Muscle of leg (tissue), 3 donors: ENCODE measurements at regions not wholly inside any gene's neighbourhood (a gene's known extent, or its start where the extent isn't known, plus 50 kb on each side); places are given as distances from the start of the nearest gene placed in this dataset.
A peak's percentile ranks its signal among the peaks of the same experiment; 100 is the strongest.

ENCODE experiments used
- DNase-seq: peaks from one replicate; pipeline ENCODE4 v3.0.0; 2013
- H3K27ac ChIP-seq: one replicate; pipeline ENCODE4 v1.5.1; 2013; ENCODE audit warnings: mild to moderate bottlenecking, low read length, control low read depth
- H3K27me3 ChIP-seq: one replicate; pipeline ENCODE4 v1.6.1; 2013; ENCODE audit warnings: low read length; ENCODE audit not compliant: control insufficient read depth, insufficient read depth
- H3K36me3 ChIP-seq: one replicate; pipeline ENCODE4 v1.6.1; 2013; ENCODE audit warnings: low read length; ENCODE audit not compliant: control insufficient read depth, insufficient read depth
- H3K4me1 ChIP-seq: one replicate; pipeline ENCODE4 v1.6.1; 2013; ENCODE audit warnings: low read length; ENCODE audit not compliant: control insufficient read depth, insufficient read depth
- H3K4me3 ChIP-seq: one replicate; pipeline ENCODE4 v1.5.1; 2013; ENCODE audit warnings: low read length, control low read depth
- H3K9me3 ChIP-seq: replicated peaks from 2 replicates; pipeline ENCODE4 v1.6.1; 2013; ENCODE audit warnings: low read depth, low read length; ENCODE audit not compliant: control insufficient read depth
- WGBS: methylation state at CpG from one replicate; pipeline ENCODE4 v1.1.5; 2013; ENCODE audit warnings: missing lambda C conversion rate; ENCODE audit not compliant: insufficient coverage; 5-methylcytosine and 5-hydroxymethylcytosine counted together

DNA sequence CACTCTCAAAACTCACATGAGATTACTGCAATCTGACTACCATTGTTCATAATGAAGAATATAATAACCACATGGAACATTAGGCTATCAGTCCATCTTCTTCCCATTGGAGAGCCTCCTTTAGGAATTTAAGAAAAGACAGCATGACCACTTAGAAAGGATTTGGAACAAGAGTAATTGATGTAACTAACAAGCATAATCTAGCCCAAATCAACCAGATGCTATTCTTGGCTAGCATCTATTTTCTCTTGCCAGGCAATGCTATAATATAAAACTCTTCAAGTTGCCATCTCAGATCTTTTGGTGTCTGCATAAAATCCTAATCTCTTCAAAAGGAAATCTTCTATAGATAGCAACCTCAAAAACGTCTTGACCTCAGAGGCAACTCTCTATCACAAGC lies 152.0 kb upstream of the REG3G start:
- Histone ChIP-seq H3K27me3 (no peaks in the 10 kb centered on the region), H3K27ac (no peak overlapping the region), H3K9me3 (no peaks in the 10 kb centered on the region), H3K4me3 (no peak overlapping the region), H3K4me1 (no peaks in the 10 kb centered on the region), H3K36me3 (no peaks in the 10 kb centered on the region)
- WGBS: no CpG with 5 or more reads among the region's 1 CpG
- DNase-seq: no peak

- Histone ChIP-seq H3K4me3 (no peak overlapping the region), H3K27ac (no peak overlapping the region), H3K9me3 (no peaks in the 10 kb centered on the region), H3K36me3 (no peaks in the 10 kb centered on the region), H3K4me1 (no peaks in the 10 kb centered on the region), H3K27me3 (no peaks in the 10 kb centered on the region)
- WGBS: no CpG with 5 or more reads among the region's 2 CpGs
- no peak for DNase-seq
These were observed 149.2 kb upstream of the REG3G start for GRCh38 chr2:78876316-78876688.

DNA sequence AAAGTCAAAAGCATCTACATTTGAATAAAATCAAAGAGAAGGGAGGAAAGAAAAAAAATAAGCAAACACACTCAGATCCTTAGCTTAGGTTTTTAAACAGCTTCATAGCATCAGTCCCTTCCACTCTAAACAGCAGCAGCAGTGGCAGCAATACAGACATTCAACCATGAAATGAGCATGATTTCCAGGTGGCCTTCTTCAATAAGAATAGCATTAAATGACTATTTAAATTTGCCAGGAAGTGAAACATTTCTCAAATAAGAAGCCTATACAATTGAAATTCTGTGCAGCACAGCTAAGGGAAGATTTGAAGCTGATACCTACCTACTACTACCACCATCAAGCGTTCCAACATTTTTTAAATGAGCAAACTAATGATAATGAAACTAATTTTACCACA lies 138.1 kb upstream of the REG3G start:
- no peaks in the 10 kb centered on the region for H3K27me3 ChIP-seq
- no CpG with 5 or more reads among the region's 1 CpG for WGBS

GRCh38 chr2:78890935-78891334 lies 134.6 kb upstream of the REG3G start:
- no peaks in the 10 kb centered on the region for H3K4me1 ChIP-seq
- no peaks in the 10 kb centered on the region for H3K9me3 ChIP-seq
- DNase-seq: peak; percentile 23
- H3K4me3 ChIP-seq: no peak overlapping the region
- H3K27ac ChIP-seq: no peak overlapping the region
- no peaks in the 10 kb centered on the region for H3K36me3 ChIP-seq
- no peaks in the 10 kb centered on the region for H3K27me3 ChIP-seq
- WGBS: 40% methylated on average over 1 of the region's 2 CpGs

More for the DNA sequence above, 138.1 kb upstream of the REG3G start:
- Histone ChIP-seq H3K4me1 (no peaks in the 10 kb centered on the region), H3K27ac (no peak overlapping the region), H3K36me3 (no peaks in the 10 kb centered on the region), H3K4me3 (no peak overlapping the region), H3K9me3 (no peaks in the 10 kb centered on the region)
- DNase-seq: no peak

DNA sequence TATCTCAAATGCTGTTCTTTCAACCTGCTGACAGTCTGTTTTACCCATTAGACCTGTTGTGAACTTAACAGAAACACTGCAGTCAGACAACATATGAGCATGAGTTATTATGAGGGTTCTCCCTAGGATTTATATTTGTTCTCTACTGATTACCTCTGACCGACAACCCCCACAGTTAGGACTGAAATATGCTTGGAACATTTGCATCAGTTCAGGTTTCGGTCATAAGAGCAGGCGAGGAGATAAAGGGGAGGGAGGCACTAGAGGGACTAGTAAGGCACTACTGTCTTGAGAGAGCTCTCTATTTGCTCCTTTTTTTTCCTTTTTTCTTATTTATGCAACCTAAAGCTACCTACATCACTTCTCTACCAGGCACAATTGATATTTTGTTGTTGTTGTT lies 133.2 kb upstream of the REG3G start:
- no CpG with 5 or more reads among the region's 3 CpGs for WGBS

GRCh38 chr2:78895022-78895421 lies 130.5 kb upstream of the REG3G start:
- Histone ChIP-seq H3K4me3 (no peak overlapping the region), H3K27me3 (no peaks in the 10 kb centered on the region), H3K9me3 (no peaks in the 10 kb centered on the region), H3K27ac (no peak overlapping the region), H3K4me1 (no peaks in the 10 kb centered on the region), H3K36me3 (no peaks in the 10 kb centered on the region)
- no peak for DNase-seq
- WGBS: no CpG with 5 or more reads among the region's 1 CpG

More for the DNA sequence above, 133.2 kb upstream of the REG3G start:
- DNase-seq: no peak
- H3K27me3 ChIP-seq: no peaks in the 10 kb centered on the region
- H3K4me1 ChIP-seq: no peaks in the 10 kb centered on the region
- H3K27ac ChIP-seq: no peak overlapping the region
- no peaks in the 10 kb centered on the region for H3K9me3 ChIP-seq
- H3K4me3 ChIP-seq: no peak overlapping the region
- H3K36me3 ChIP-seq: no peaks in the 10 kb centered on the region

GRCh38 chr2:78896536-78896935 lies 129.0 kb upstream of the REG3G start:
- no peaks in the 10 kb centered on the region for H3K9me3 ChIP-seq
- no peaks in the 10 kb centered on the region for H3K27me3 ChIP-seq

DNA sequence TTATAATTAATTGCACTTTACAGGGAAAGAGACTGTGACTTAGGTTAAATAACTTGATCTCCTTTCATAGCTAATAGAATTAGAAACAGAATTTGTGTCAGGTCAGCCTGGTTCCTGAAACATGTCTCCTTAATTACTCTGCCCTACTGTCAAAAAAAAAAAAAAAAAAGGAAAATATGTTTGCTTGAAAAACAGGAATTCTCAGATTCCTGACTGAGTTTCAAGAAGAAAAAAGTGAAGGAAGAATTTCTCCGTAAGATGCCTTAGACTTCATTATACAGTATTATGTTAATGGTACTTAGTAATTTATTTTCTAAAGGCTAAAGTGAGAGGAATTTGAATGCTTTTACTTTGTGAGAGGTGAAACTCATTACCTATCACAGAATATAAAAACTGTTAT lies 118.4 kb upstream of the REG3G start:
- no peaks in the 10 kb centered on the region for H3K9me3 ChIP-seq
- no peak overlapping the region for H3K4me3 ChIP-seq
- H3K36me3 ChIP-seq: no peaks in the 10 kb centered on the region
- no peak overlapping the region for H3K27ac ChIP-seq
- H3K4me1 ChIP-seq: no peaks in the 10 kb centered on the region
- no peaks in the 10 kb centered on the region for H3K27me3 ChIP-seq
- DNase-seq: no peak
- no CpG with 5 or more reads among the region's 1 CpG for WGBS

More at GRCh38 chr2:78896536-78896935, 129.0 kb upstream of the REG3G start:
- DNase-seq: no peak
- no peak overlapping the region for H3K27ac ChIP-seq
- WGBS: 88% methylated on average over 1 of the region's 3 CpGs
- no peaks in the 10 kb centered on the region for H3K36me3 ChIP-seq
- H3K4me3 ChIP-seq: no peak overlapping the region
- no peaks in the 10 kb centered on the region for H3K4me1 ChIP-seq

GRCh38 chr2:78908973-78909372 lies 116.5 kb upstream of the REG3G start:
- DNase-seq: no peak
- WGBS: 100% methylated on average over 1 of the region's 4 CpGs

DNA sequence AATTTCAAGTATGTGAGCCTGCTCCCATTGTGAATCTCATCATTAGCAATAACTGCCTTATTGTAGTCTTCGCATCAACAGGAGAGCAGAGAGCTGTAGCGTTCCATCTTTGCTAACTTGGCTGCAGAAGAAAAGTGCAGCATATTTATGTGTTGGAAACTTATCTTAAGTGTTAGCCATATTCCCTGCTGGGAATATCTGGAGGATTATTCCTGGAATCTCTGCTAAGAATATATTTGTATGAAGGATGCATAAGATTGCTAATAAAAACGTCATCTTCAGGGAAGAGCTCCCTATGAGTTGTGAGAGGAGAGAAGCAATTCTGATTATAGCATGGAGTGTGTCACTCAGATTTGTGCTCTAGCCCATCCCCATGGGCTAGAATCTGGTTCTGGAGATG lies 115.1 kb upstream of the REG3G start:
- Histone ChIP-seq H3K4me1 (no peaks in the 10 kb centered on the region), H3K4me3 (no peak overlapping the region), H3K9me3 (no peaks in the 10 kb centered on the region), H3K27me3 (no peaks in the 10 kb centered on the region), H3K27ac (no peak overlapping the region), H3K36me3 (no peaks in the 10 kb centered on the region)
- DNase-seq: peak; percentile 65
- WGBS: 33% methylated on average over 2 of the region's 3 CpGs

More at GRCh38 chr2:78908973-78909372, 116.5 kb upstream of the REG3G start:
- no peak overlapping the region for H3K27ac ChIP-seq
- no peaks in the 10 kb centered on the region for H3K9me3 ChIP-seq
- H3K36me3 ChIP-seq: no peaks in the 10 kb centered on the region
- no peaks in the 10 kb centered on the region for H3K27me3 ChIP-seq
- H3K4me1 ChIP-seq: no peaks in the 10 kb centered on the region
- H3K4me3 ChIP-seq: no peak overlapping the region

GRCh38 chr2:78913257-78913656 lies 112.2 kb upstream of the REG3G start:
- no peak for DNase-seq
- no peaks in the 10 kb centered on the region for H3K4me1 ChIP-seq
- no peak overlapping the region for H3K27ac ChIP-seq
- no peaks in the 10 kb centered on the region for H3K36me3 ChIP-seq
- no peaks in the 10 kb centered on the region for H3K9me3 ChIP-seq
- no peaks in the 10 kb centered on the region for H3K27me3 ChIP-seq
- H3K4me3 ChIP-seq: no peak overlapping the region
- WGBS: no CpG with 5 or more reads among the region's 1 CpG
